ENCODE measurements at regions not wholly inside any gene's neighbourhood (a gene's known extent, or its start where the extent isn't known, plus 50 kb on each side); places are given as distances from the start of the nearest gene placed in this dataset.

GRCh38 chr6:168148231-168148849 is 69.3 kb upstream of the FRMD1 start:
- H2AFZ ChIP-seq (ENCODE audit: low read length): no peak overlapping the region
- no peak overlapping the region for H3K23ac ChIP-seq (ENCODE audit: insufficient read length, low read depth, low read length)
- no CpG with 5 or more reads among the region's 14 CpGs for WGBS (ENCODE audit: extremely low coverage, insufficient read length, low lambda C conversion rate)
- H3K79me1 ChIP-seq (ENCODE audit: insufficient read depth, low read depth, low read length, poor library complexity, severe bottlenecking): no peaks in the 10 kb centered on the region
- H3K27me3 ChIP-seq (ENCODE audit: insufficient read depth, low read length): no peaks in the 10 kb centered on the region
- H2BK20ac ChIP-seq (ENCODE audit: low read depth, low read length, poor library complexity, severe bottlenecking): no peak overlapping the region
- H3K36me3 Mint-ChIP-seq (ENCODE audit: insufficient read depth in 1 of 3, low read depth in 3 of 3): no peaks in the 10 kb centered on the region
- peaks cover 5% of the 10 kb centered on the region for H3K23me2 ChIP-seq (ENCODE audit: insufficient read length, low read depth, low read length, poor library complexity, severe bottlenecking)
- no peak overlapping the region for H3K56ac ChIP-seq (ENCODE audit: insufficient read length, low read depth, low read length)
- H4K20me1 ChIP-seq (ENCODE audit: control insufficient read depth, insufficient read depth, insufficient read length): no peaks in the 10 kb centered on the region
- no peak for TF ChIP-seq CTCF (conservative IDR thresholded peaks at IDR 0.05)
- H3K79me2 ChIP-seq (ENCODE audit: insufficient read depth, low read length): no peaks in the 10 kb centered on the region
- H3K4me3 Mint-ChIP-seq: no peak overlapping the region
- H3K9me3 ChIP-seq (ENCODE audit: control insufficient read depth, low read depth, low read length): no peaks in the 10 kb centered on the region
- no peak overlapping the region for H2BK15ac ChIP-seq (ENCODE audit: low read depth, low read length)
- H2AK5ac ChIP-seq (ENCODE audit: insufficient read length, low read length): no peak overlapping the region
- H3K4me1 ChIP-seq (ENCODE audit: insufficient read depth, low read length): no peaks in the 10 kb centered on the region
- H3K18ac ChIP-seq (ENCODE audit: insufficient read length, low read depth, low read length): no peak overlapping the region
- no peak for DNase-seq
- H2BK5ac ChIP-seq (ENCODE audit: insufficient read length, low read length): no peak overlapping the region
- no peak overlapping the region for H4K5ac ChIP-seq (ENCODE audit: insufficient read length, low read depth, low read length)
- no peak overlapping the region for H3K27ac ChIP-seq (ENCODE audit: insufficient read length, low read depth, low read length)
- no peak overlapping the region for H4K91ac ChIP-seq (ENCODE audit: insufficient read length, low read depth, low read length)
- H3K27me3 Mint-ChIP-seq (ENCODE audit: low read depth): peaks cover 3% of the 10 kb centered on the region; the same call in 1 of the 2 replicates
- no peak overlapping the region for H3K14ac ChIP-seq (ENCODE audit: insufficient read depth, low read length)
- H3K9me3 Mint-ChIP-seq: no peaks in the 10 kb centered on the region
- no peak overlapping the region for H3K4me2 ChIP-seq (ENCODE audit: insufficient read depth, insufficient read length, low read length)
- no peak overlapping the region for H3K27ac Mint-ChIP-seq
- no peak overlapping the region for H3K9ac ChIP-seq (ENCODE audit: extremely low read depth, insufficient read length, low read length)
- peaks cover 13 to 18% of the 10 kb centered on the region in 2 experiments for H3K4me1 Mint-ChIP-seq
- H2BK120ac ChIP-seq (ENCODE audit: low read depth, low read length, poor library complexity, severe bottlenecking): no peak overlapping the region
- H4K8ac ChIP-seq (replicated peaks; ENCODE audit: insufficient read length, low read depth, low read length): no peak overlapping the region
- H3T11ph ChIP-seq (ENCODE audit: low read length): no peak overlapping the region
- H3K4ac ChIP-seq (ENCODE audit: low read depth, low read length): no peak overlapping the region
- no peak overlapping the region for H2BK12ac ChIP-seq (ENCODE audit: insufficient read length, low read depth, low read length)
